SU-DHL-6 (cell line): ENCODE measurements at regions not wholly inside any gene's neighbourhood (a gene's known extent, or its start where the extent isn't known, plus 50 kb on each side); places are given as distances from the start of the nearest gene placed in this dataset.

ENCODE experiments used
- H2AFZ ChIP-seq: fragments of 200-600 bp; sonication (generic); 2 replicates; pipeline ENCODE4 v1.6.1; 2014; ENCODE audit warnings: low read depth, mild to moderate bottlenecking, moderate library complexity, mixed read lengths, antibody characterized with exemption, low read length; ENCODE audit not compliant: severe bottlenecking
- H3F3A ChIP-seq: fragments of 200-600 bp; shearing (Covaris generic); 2 replicates; pipeline ENCODE4 v1.6.0; 2016; ENCODE audit warnings: antibody characterized with exemption, mild to moderate bottlenecking; ENCODE audit not compliant: insufficient read depth
- H3K27ac ChIP-seq: fragments of 200-600 bp; sonication (generic); 2 replicates; pipeline ENCODE4 v1.5.1; 2016; ENCODE audit warnings: low read depth, mild to moderate bottlenecking, low read length, moderate library complexity, mixed read lengths
- H3K27me3 ChIP-seq: fragments of 200-600 bp; sonication (generic), shearing (Covaris generic); 2 replicates; pipeline ENCODE4 v1.6.0; 2014; ENCODE audit warnings: mild to moderate bottlenecking, low read length
- H3K36me3 ChIP-seq: fragments of 200-600 bp; sonication (generic); 2 replicates; pipeline ENCODE4 v1.6.1; 2014; ENCODE audit warnings: mild to moderate bottlenecking, low read length, mixed read lengths
- H3K4me2 ChIP-seq: fragments of 300-600, 200-600 bp; shearing (Covaris generic), sonication (generic); 2 replicates; pipeline ENCODE4 v1.6.0; 2014; ENCODE audit warnings: low read length, low read depth, mild to moderate bottlenecking; ENCODE audit not compliant: poor library complexity, severe bottlenecking
- H3K4me3 ChIP-seq: fragments of 200-600 bp; sonication (generic); 2 replicates; pipeline ENCODE4 v1.5.1; 2014; ENCODE audit warnings: antibody characterized with exemption, low read length, mild to moderate bottlenecking, mixed read lengths; ENCODE audit not compliant: insufficient read depth, poor library complexity, severe bottlenecking
- H3K79me2 ChIP-seq: fragments of 200-600 bp; sonication (generic); 2 replicates; pipeline ENCODE4 v1.6.1; 2014; ENCODE audit warnings: mild to moderate bottlenecking, low read length, moderate library complexity; ENCODE audit not compliant: insufficient read depth
- H3K9ac ChIP-seq: fragments of 200-600 bp; sonication (generic); 2 replicates; pipeline ENCODE4 v1.7.0; 2014; ENCODE audit warnings: mild to moderate bottlenecking, low read length
- H3K9me2 ChIP-seq: fragments of 200-600 bp; sonication (generic); replicated peaks from 2 replicates; pipeline ENCODE4 v1.6.1; 2014; ENCODE audit warnings: low read length; ENCODE audit not compliant: insufficient read depth
- H3K9me3 ChIP-seq: fragments of 200-600 bp; sonication (generic); 2 replicates; pipeline ENCODE4 v1.6.1; 2014; ENCODE audit warnings: low read length, mixed read lengths; ENCODE audit not compliant: insufficient read depth
- H4K20me1 ChIP-seq: fragments of 200-600 bp; sonication (generic); 2 replicates; pipeline ENCODE4 v1.6.1; 2014; ENCODE audit warnings: low read depth, mild to moderate bottlenecking, antibody characterized with exemption, low read length, moderate library complexity, mixed read lengths
- EZH2phosphoT487 ChIP-seq: fragments of 200-600 bp; sonication (generic), shearing (Covaris generic); conservative IDR thresholded peaks from 2 replicates; pipeline ENCODE4 v1.6.1; 2018; ENCODE audit warnings: mild to moderate bottlenecking, antibody characterized with exemption, low read length, moderate library complexity, mixed read lengths
- TF ChIP-seq, protein P1 (sequence below): fragments of 200-600 bp; sonication (generic); IDR thresholded peaks from one replicate; pipeline ENCODE4 v1.5.1; 2017; ENCODE audit warnings: antibody characterized with exemption, mild to moderate bottlenecking, low read length, moderate library complexity; ENCODE audit not compliant: insufficient read depth, poor library complexity, severe bottlenecking

DNA sequence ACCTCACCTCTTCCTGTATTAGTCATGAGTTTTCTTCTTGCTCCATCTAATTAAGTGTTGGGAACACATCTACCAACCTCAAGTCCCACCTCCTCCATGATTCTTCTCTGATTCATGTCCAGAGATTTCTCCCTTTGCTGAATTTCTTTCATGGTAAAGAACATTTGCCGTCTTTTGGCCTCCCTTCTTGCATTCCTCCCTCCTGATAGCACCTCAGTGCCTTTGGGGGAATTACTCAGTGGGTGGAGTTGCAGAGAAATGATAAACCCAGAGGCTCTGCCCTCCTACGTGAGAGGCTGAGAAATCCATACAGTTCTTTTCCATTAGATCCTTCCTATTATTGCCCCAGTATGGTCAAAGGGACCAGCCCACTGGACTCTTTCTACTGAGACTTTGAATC lies 651.9 kb downstream of the SLC4A3 start:
- Histone ChIP-seq H3K4me2 (no peak overlapping the region), H3K4me3 (no peak overlapping the region)
- no peak for TF ChIP-seq EZH2phosphoT487
- TF ChIP-seq, protein P1, sequence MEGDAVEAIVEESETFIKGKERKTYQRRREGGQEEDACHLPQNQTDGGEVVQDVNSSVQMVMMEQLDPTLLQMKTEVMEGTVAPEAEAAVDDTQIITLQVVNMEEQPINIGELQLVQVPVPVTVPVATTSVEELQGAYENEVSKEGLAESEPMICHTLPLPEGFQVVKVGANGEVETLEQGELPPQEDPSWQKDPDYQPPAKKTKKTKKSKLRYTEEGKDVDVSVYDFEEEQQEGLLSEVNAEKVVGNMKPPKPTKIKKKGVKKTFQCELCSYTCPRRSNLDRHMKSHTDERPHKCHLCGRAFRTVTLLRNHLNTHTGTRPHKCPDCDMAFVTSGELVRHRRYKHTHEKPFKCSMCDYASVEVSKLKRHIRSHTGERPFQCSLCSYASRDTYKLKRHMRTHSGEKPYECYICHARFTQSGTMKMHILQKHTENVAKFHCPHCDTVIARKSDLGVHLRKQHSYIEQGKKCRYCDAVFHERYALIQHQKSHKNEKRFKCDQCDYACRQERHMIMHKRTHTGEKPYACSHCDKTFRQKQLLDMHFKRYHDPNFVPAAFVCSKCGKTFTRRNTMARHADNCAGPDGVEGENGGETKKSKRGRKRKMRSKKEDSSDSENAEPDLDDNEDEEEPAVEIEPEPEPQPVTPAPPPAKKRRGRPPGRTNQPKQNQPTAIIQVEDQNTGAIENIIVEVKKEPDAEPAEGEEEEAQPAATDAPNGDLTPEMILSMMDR, result no peak

DNA sequence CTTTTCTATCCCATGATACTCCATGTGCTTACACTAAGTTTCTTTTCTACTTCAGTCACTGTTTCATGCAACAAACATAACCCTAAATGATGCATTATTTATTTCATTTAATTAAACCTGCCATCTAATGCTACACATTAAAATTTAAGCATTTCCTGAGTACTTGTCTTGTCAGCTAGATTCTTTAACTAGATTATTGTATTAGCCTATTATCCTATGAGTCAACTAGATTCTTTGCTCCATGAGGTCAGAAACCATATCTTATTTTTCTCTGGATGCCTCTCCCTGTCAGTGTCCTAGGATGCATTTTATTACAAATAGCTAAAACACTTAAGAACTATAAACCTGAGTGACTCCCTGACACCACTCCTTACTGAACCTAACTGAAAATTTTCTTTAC lies 652.4 kb downstream of the SLC4A3 start:
- H3K4me3 ChIP-seq, result no peak overlapping the region
- H3K9me3 ChIP-seq, result no peaks in the 10 kb centered on the region
- no peak overlapping the region for H2AFZ ChIP-seq
- H3K79me2 ChIP-seq, result no peaks in the 10 kb centered on the region
- H4K20me1 ChIP-seq, result no peaks in the 10 kb centered on the region
- H3K9me2 ChIP-seq, result no peaks in the 10 kb centered on the region
- H3K27me3 ChIP-seq, result no peaks in the 10 kb centered on the region
- no peak overlapping the region for H3K9ac ChIP-seq
- no peak overlapping the region for H3K4me2 ChIP-seq
- no peaks in the 10 kb centered on the region for H3F3A ChIP-seq
- TF ChIP-seq EZH2phosphoT487, result no peak
- TF ChIP-seq, protein P1, result no peak
- H3K27ac ChIP-seq, result no peak overlapping the region
- no peaks in the 10 kb centered on the region for H3K36me3 ChIP-seq

More for the DNA sequence above, 651.9 kb downstream of the SLC4A3 start:
- no peaks in the 10 kb centered on the region for H3K36me3 ChIP-seq
- H2AFZ ChIP-seq, result no peak overlapping the region
- H3K9me2 ChIP-seq, result no peaks in the 10 kb centered on the region
- H3F3A ChIP-seq, result no peaks in the 10 kb centered on the region
- H3K9me3 ChIP-seq, result no peaks in the 10 kb centered on the region
- H3K79me2 ChIP-seq, result no peaks in the 10 kb centered on the region
- H3K27ac ChIP-seq, result no peak overlapping the region
- H4K20me1 ChIP-seq, result no peaks in the 10 kb centered on the region
- H3K9ac ChIP-seq, result no peak overlapping the region
- H3K27me3 ChIP-seq, result no peaks in the 10 kb centered on the region

DNA sequence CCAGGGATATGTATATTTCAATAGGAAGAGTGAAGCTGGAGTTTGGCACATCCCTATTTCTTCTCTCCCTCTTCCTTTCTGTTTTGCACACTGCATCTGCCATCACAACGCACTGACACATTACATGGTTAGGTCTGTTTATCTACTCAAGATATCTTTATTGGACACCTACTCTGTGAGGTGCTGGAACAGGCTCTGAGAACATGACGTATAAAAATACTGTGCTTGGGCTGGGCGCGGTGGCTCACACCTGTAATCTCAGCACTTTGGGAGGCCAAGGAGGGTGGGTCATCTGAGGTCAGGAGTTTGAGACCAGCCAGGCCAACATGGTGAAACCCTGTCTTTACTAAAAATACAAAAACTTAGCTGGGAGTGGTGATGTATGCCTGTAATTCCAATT lies 653.3 kb downstream of the SLC4A3 start:
- no peaks in the 10 kb centered on the region for H3F3A ChIP-seq
- no peak for TF ChIP-seq EZH2phosphoT487
- TF ChIP-seq, protein P1, result no peak
- H3K9ac ChIP-seq, result no peak overlapping the region
- no peak overlapping the region for H2AFZ ChIP-seq
- no peak overlapping the region for H3K4me2 ChIP-seq
- H3K27ac ChIP-seq, result no peak overlapping the region
- no peaks in the 10 kb centered on the region for H3K36me3 ChIP-seq
- no peaks in the 10 kb centered on the region for H3K9me2 ChIP-seq
- H3K9me3 ChIP-seq, result no peaks in the 10 kb centered on the region
- H4K20me1 ChIP-seq, result no peaks in the 10 kb centered on the region
- no peaks in the 10 kb centered on the region for H3K79me2 ChIP-seq
- no peaks in the 10 kb centered on the region for H3K27me3 ChIP-seq
- H3K4me3 ChIP-seq, result no peak overlapping the region

DNA sequence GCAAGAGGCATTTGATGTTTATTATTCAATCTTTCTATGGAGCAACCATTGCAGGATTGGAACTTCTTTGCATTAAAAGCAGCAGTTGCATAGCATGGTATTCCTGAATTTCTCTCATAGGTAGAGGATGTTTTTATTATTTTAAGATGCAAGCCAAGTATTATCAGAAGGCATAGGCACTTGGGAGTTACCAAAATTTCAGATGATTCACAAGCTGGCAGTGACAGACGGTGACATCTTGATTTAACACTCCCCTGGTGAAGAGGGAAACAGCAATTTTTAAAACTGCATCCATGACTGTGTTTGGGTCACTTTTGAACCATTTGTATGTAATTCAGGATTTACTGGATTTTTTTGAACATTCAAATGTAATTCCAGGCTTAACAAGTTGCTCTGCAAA lies 654.3 kb downstream of the SLC4A3 start:
- Histone ChIP-seq H3K79me2 (no peaks in the 10 kb centered on the region), H4K20me1 (no peaks in the 10 kb centered on the region), H2AFZ (no peak overlapping the region), H3K27ac (no peak overlapping the region), H3K27me3 (no peaks in the 10 kb centered on the region), H3K9ac (no peak overlapping the region), H3K4me3 (no peak overlapping the region), H3F3A (no peaks in the 10 kb centered on the region), H3K36me3 (no peaks in the 10 kb centered on the region), H3K9me3 (no peaks in the 10 kb centered on the region), H3K4me2 (no peak overlapping the region), H3K9me2 (no peaks in the 10 kb centered on the region)
- TF ChIP-seq, protein P1, result no peak
- no peak for TF ChIP-seq EZH2phosphoT487
